ENCODE measurements at regions not wholly inside any gene's neighbourhood (a gene's known extent, or its start where the extent isn't known, plus 50 kb on each side); places are given as distances from the start of the nearest gene placed in this dataset.
A peak's percentile ranks its signal among the peaks of the same experiment; 100 is the strongest.

DNA sequence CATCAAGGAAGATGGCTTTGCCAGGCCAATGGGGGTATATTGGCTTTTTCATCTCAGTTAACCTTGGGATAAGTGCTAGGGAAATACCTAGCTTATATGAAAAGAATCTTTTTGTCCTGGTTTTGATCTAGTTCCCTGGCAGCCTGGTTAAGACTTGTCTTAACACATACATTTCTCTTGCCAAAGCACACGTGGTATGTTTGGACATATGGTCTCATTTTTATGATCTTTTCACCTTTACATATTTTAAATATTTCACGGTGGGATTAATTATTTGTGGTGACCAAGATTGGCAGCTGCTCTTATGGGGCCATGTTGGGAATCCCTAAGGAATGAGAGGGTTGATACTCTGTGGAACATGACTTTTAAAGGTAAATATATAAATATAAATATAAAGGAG, 312.5 kb downstream of the NPR3 start:
- no peaks in the 10 kb centered on the region for H3K4me1 ChIP-seq (ENCODE audit: insufficient read depth)
- no peak overlapping the region for H3K4me2 ChIP-seq
- H3K4me1 Mint-ChIP-seq, result no peaks in the 10 kb centered on the region

DNA sequence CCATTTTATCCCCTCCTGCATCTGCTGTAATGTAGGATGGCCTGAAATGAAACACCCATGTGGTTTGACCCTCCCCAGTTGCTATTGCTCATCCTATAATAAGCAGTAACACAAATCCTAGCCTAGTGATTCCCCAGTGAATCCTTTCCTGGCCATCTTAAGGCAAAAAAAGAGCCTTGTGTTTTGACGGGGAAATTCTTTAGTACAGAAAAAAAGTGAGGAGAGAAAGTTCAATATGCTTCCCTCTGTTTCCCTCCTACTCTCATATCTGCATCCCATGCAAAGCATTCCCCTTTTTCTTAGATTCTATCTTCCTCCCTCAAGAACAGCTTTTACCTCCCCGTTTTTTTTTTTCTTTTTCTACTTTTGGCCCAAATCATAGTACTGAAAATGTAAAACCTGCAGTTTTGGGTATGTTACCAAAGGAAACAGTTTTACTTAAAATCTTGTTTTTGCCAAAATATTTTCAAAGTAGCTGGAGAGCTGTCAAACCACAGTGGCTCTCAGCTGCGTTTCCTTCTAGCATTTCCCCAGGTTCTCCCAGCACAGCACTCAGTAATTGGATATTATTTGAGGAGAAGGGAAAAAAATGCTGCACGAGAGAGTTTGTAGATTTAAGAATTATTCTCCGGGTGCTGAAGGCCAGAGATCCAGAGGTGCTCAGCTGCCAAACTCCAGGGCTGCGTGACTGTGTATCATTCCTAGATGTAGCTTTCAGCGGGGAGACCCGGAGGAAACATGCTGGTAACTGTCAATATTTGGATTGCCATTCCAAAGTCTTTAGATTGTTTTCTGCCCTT, 321.4 kb downstream of the NPR3 start:
- no peak overlapping the region for H3K4me3 Mint-ChIP-seq
- H2AFZ ChIP-seq, result peak overlapping the region; percentile 38; the same call in 1 of the 2 replicates
- H3K4me3 ChIP-seq, result no peak overlapping the region
- no peak for TF ChIP-seq EZH2 (IDR thresholded peaks at IDR 0.05; ENCODE audit: low read depth, unreplicated experiment)
- no peak for TF ChIP-seq ZNF331 (CRISPR knock-in tag; IDR thresholded peaks at IDR 0.05; ENCODE audit: low read depth)
- no peak for TF ChIP-seq POLR2AphosphoS5 (IDR thresholded peaks at IDR 0.05; ENCODE audit: low read depth)
- TF ChIP-seq JUNB (IDR thresholded peaks at IDR 0.05; ENCODE audit: unreplicated experiment), result no peak
- TF ChIP-seq ZNF114 (CRISPR knock-in tag; IDR thresholded peaks at IDR 0.05), result no peak
- TF ChIP-seq, protein P1, sequence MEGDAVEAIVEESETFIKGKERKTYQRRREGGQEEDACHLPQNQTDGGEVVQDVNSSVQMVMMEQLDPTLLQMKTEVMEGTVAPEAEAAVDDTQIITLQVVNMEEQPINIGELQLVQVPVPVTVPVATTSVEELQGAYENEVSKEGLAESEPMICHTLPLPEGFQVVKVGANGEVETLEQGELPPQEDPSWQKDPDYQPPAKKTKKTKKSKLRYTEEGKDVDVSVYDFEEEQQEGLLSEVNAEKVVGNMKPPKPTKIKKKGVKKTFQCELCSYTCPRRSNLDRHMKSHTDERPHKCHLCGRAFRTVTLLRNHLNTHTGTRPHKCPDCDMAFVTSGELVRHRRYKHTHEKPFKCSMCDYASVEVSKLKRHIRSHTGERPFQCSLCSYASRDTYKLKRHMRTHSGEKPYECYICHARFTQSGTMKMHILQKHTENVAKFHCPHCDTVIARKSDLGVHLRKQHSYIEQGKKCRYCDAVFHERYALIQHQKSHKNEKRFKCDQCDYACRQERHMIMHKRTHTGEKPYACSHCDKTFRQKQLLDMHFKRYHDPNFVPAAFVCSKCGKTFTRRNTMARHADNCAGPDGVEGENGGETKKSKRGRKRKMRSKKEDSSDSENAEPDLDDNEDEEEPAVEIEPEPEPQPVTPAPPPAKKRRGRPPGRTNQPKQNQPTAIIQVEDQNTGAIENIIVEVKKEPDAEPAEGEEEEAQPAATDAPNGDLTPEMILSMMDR (conservative IDR thresholded peaks at IDR 0.05; ENCODE audit: low read depth in 2 of 2), result no peak

More for the DNA sequence above, 312.5 kb downstream of the NPR3 start:
- H3K9me3 Mint-ChIP-seq, result no peaks in the 10 kb centered on the region; the same call in 2 of the 3 replicates
- Histone ChIP-seq H3K27ac (ENCODE audit: low read depth) (no peak overlapping the region), H2AFZ (no peak overlapping the region), H3K79me2 (replicated peaks; ENCODE audit: insufficient read depth) (no peaks in the 10 kb centered on the region), H3K27me3 (ENCODE audit: insufficient read depth) (no peaks in the 10 kb centered on the region), H3F3A (replicated peaks; ENCODE audit: low read depth) (no peaks in the 10 kb centered on the region), H3K36me3 (ENCODE audit: insufficient read depth) (no peaks in the 10 kb centered on the region), H3K9me2 (ENCODE audit: insufficient read depth) (peaks cover 3% of the 10 kb centered on the region; the same call in 1 of the 2 replicates), H4K20me1 (replicated peaks; ENCODE audit: insufficient read depth) (no peaks in the 10 kb centered on the region), H3K4me3 (no peak overlapping the region)
- ATAC-seq (no peak), DNase-seq (ENCODE audit: low spot score) (no peak)
- no peaks in the 10 kb centered on the region for H3K27me3 Mint-ChIP-seq (ENCODE audit: insufficient read depth, low read depth, poor library complexity)
- no peak overlapping the region for H3K27ac Mint-ChIP-seq
- no peak for TF ChIP-seq ZNF331 (CRISPR knock-in tag; IDR thresholded peaks at IDR 0.05; ENCODE audit: low read depth)
- TF ChIP-seq JUNB (IDR thresholded peaks at IDR 0.05; ENCODE audit: unreplicated experiment), result no peak
- TF ChIP-seq NANOG (IDR thresholded peaks at IDR 0.05; ENCODE audit: borderline replicate concordance), result no peak
- TF ChIP-seq, protein P2, sequence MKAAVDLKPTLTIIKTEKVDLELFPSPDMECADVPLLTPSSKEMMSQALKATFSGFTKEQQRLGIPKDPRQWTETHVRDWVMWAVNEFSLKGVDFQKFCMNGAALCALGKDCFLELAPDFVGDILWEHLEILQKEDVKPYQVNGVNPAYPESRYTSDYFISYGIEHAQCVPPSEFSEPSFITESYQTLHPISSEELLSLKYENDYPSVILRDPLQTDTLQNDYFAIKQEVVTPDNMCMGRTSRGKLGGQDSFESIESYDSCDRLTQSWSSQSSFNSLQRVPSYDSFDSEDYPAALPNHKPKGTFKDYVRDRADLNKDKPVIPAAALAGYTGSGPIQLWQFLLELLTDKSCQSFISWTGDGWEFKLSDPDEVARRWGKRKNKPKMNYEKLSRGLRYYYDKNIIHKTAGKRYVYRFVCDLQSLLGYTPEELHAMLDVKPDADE (IDR thresholded peaks at IDR 0.05), result no peak
- no peak for TF ChIP-seq EZH2phosphoT487 (IDR thresholded peaks at IDR 0.05; ENCODE audit: unreplicated experiment)
- TF ChIP-seq STAT1 (IDR thresholded peaks at IDR 0.05; ENCODE audit: unreplicated experiment), result no peak
- TF ChIP-seq, protein P3, sequence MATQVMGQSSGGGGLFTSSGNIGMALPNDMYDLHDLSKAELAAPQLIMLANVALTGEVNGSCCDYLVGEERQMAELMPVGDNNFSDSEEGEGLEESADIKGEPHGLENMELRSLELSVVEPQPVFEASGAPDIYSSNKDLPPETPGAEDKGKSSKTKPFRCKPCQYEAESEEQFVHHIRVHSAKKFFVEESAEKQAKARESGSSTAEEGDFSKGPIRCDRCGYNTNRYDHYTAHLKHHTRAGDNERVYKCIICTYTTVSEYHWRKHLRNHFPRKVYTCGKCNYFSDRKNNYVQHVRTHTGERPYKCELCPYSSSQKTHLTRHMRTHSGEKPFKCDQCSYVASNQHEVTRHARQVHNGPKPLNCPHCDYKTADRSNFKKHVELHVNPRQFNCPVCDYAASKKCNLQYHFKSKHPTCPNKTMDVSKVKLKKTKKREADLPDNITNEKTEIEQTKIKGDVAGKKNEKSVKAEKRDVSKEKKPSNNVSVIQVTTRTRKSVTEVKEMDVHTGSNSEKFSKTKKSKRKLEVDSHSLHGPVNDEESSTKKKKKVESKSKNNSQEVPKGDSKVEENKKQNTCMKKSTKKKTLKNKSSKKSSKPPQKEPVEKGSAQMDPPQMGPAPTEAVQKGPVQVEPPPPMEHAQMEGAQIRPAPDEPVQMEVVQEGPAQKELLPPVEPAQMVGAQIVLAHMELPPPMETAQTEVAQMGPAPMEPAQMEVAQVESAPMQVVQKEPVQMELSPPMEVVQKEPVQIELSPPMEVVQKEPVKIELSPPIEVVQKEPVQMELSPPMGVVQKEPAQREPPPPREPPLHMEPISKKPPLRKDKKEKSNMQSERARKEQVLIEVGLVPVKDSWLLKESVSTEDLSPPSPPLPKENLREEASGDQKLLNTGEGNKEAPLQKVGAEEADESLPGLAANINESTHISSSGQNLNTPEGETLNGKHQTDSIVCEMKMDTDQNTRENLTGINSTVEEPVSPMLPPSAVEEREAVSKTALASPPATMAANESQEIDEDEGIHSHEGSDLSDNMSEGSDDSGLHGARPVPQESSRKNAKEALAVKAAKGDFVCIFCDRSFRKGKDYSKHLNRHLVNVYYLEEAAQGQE (IDR thresholded peaks at IDR 0.05; ENCODE audit: unreplicated experiment), result no peak
- TF ChIP-seq POLR2AphosphoS5 (IDR thresholded peaks at IDR 0.05; ENCODE audit: low read depth), result no peak
- TF ChIP-seq EZH2 (IDR thresholded peaks at IDR 0.05; ENCODE audit: low read depth, unreplicated experiment), result no peak
- no peak for TF ChIP-seq ZNF114 (CRISPR knock-in tag; IDR thresholded peaks at IDR 0.05)
- H3K36me3 Mint-ChIP-seq (ENCODE audit: low read depth), result no peaks in the 10 kb centered on the region
- H3K4me3 Mint-ChIP-seq, result no peak overlapping the region

More for the DNA sequence above, 321.4 kb downstream of the NPR3 start:
- DNase-seq (ENCODE audit: low spot score), result no peak
- Histone ChIP-seq H3K27me3 (ENCODE audit: insufficient read depth) (no peaks in the 10 kb centered on the region), H3F3A (replicated peaks; ENCODE audit: low read depth) (no peaks in the 10 kb centered on the region), H3K36me3 (ENCODE audit: insufficient read depth) (no peaks in the 10 kb centered on the region), H3K27ac (ENCODE audit: low read depth) (no peak overlapping the region), H4K20me1 (replicated peaks; ENCODE audit: insufficient read depth) (no peaks in the 10 kb centered on the region), H3K79me2 (replicated peaks; ENCODE audit: insufficient read depth) (no peaks in the 10 kb centered on the region), H3K4me1 (ENCODE audit: insufficient read depth) (no peaks in the 10 kb centered on the region), H3K4me2 (no peak overlapping the region), H3K9me2 (ENCODE audit: insufficient read depth) (no peaks in the 10 kb centered on the region; the same call in 1 of the 2 replicates)
- Mint-ChIP-seq H3K27me3 (ENCODE audit: insufficient read depth, low read depth, poor library complexity) (peaks cover 5% of the 10 kb centered on the region), H3K4me1 (no peaks in the 10 kb centered on the region), H3K36me3 (ENCODE audit: low read depth) (no peaks in the 10 kb centered on the region), H3K27ac (no peak overlapping the region), H3K9me3 (no peaks in the 10 kb centered on the region)
- ATAC-seq, result no peak

Data from GM23338 (cell line).